ENCODE measurements at regions not wholly inside any gene's neighbourhood (a gene's known extent, or its start where the extent isn't known, plus 50 kb on each side); places are given as distances from the start of the nearest gene placed in this dataset.

- no peak for DNase-seq
- no peak for TF ChIP-seq CTCF (IDR thresholded peaks at IDR 0.05; ENCODE audit: low read depth, low read length)
- no peaks in the 10 kb centered on the region for H3K9me3 ChIP-seq
These were observed 1181.2 kb downstream of the ARAP2 start for GRCh38 chr4:35063031-35063570.

GRCh38 chr4:35066406-35066805, 1177.9 kb downstream of the ARAP2 start:
- no peaks in the 10 kb centered on the region for H3K36me3 ChIP-seq
- no peak for TF ChIP-seq CTCF (IDR thresholded peaks at IDR 0.05; ENCODE audit: low read depth, low read length)
- no peak for DNase-seq

More at GRCh38 chr4:35063031-35063570, 1181.2 kb downstream of the ARAP2 start:
- no peaks in the 10 kb centered on the region for H3K27me3 ChIP-seq
- no peak overlapping the region for H3K4me3 ChIP-seq (ENCODE audit: low read depth, low read length)
- H3K36me3 ChIP-seq, result no peaks in the 10 kb centered on the region
- H3K4me1 ChIP-seq, result peaks cover 4% of the 10 kb centered on the region; the same call in 1 of the 2 replicates

GRCh38 chr4:35080799-35081198, 1163.5 kb downstream of the ARAP2 start:
- Histone ChIP-seq H3K36me3 (no peaks in the 10 kb centered on the region), H3K27me3 (no peaks in the 10 kb centered on the region), H3K9me3 (no peaks in the 10 kb centered on the region), H3K4me1 (no peaks in the 10 kb centered on the region), H3K4me3 (ENCODE audit: low read depth, low read length) (no peak overlapping the region)
- no peak for DNase-seq
- TF ChIP-seq CTCF (IDR thresholded peaks at IDR 0.05; ENCODE audit: low read depth, low read length), result no peak

More at GRCh38 chr4:35066406-35066805, 1177.9 kb downstream of the ARAP2 start:
- Histone ChIP-seq H3K27me3 (no peaks in the 10 kb centered on the region), H3K4me1 (peaks cover 4% of the 10 kb centered on the region; the same call in 1 of the 2 replicates), H3K4me3 (ENCODE audit: low read depth, low read length) (no peak overlapping the region), H3K9me3 (no peaks in the 10 kb centered on the region)

GRCh38 chr4:35087218-35087617, 1157.1 kb downstream of the ARAP2 start:
- Histone ChIP-seq H3K4me1 (no peaks in the 10 kb centered on the region), H3K4me3 (ENCODE audit: low read depth, low read length) (no peak overlapping the region), H3K27me3 (no peaks in the 10 kb centered on the region), H3K9me3 (no peaks in the 10 kb centered on the region), H3K36me3 (no peaks in the 10 kb centered on the region)
- DNase-seq, result no peak
- TF ChIP-seq CTCF (IDR thresholded peaks at IDR 0.05; ENCODE audit: low read depth, low read length), result no peak

- H3K4me1 ChIP-seq, result no peaks in the 10 kb centered on the region; the same call in 1 of the 2 replicates
- no peaks in the 10 kb centered on the region for H3K36me3 ChIP-seq
- H3K4me3 ChIP-seq (ENCODE audit: low read depth, low read length), result no peak overlapping the region
- H3K27me3 ChIP-seq, result no peaks in the 10 kb centered on the region
- no peak for DNase-seq
- no peak for TF ChIP-seq CTCF (IDR thresholded peaks at IDR 0.05; ENCODE audit: low read depth, low read length)
- peaks cover 2% of the 10 kb centered on the region; the same call in 1 of the 2 replicates for H3K9me3 ChIP-seq
These were observed 1143.4 kb downstream of the ARAP2 start for GRCh38 chr4:35100932-35101331.

GRCh38 chr4:35102066-35102465, 1142.2 kb downstream of the ARAP2 start:
- no peak for DNase-seq
- Histone ChIP-seq H3K4me1 (no peaks in the 10 kb centered on the region; the same call in 1 of the 2 replicates), H3K27me3 (no peaks in the 10 kb centered on the region), H3K4me3 (ENCODE audit: low read depth, low read length) (no peak overlapping the region), H3K36me3 (no peaks in the 10 kb centered on the region), H3K9me3 (no peaks in the 10 kb centered on the region)
- TF ChIP-seq CTCF (IDR thresholded peaks at IDR 0.05; ENCODE audit: low read depth, low read length), result no peak

Measured in BE2C (cell line).